Loucy (cell line): ENCODE measurements at regions not wholly inside any gene's neighbourhood (a gene's known extent, or its start where the extent isn't known, plus 50 kb on each side); places are given as distances from the start of the nearest gene placed in this dataset.

ENCODE experiments used
- EZH2phosphoT487 ChIP-seq: fragments of 200-600 bp; IDR thresholded peaks from 2 replicates; pipeline ENCODE4 v1.6.1; 2018; ENCODE audit warnings: antibody characterized with exemption, mild to moderate bottlenecking, moderate library complexity, borderline replicate concordance
- TF ChIP-seq, protein P1 (sequence below): fragments of 200-600 bp; sonication (generic); conservative IDR thresholded peaks from 2 replicates; pipeline ENCODE4 v1.5.1; 2014; ENCODE audit warnings: mild to moderate bottlenecking, antibody characterized with exemption, low read length

DNA sequence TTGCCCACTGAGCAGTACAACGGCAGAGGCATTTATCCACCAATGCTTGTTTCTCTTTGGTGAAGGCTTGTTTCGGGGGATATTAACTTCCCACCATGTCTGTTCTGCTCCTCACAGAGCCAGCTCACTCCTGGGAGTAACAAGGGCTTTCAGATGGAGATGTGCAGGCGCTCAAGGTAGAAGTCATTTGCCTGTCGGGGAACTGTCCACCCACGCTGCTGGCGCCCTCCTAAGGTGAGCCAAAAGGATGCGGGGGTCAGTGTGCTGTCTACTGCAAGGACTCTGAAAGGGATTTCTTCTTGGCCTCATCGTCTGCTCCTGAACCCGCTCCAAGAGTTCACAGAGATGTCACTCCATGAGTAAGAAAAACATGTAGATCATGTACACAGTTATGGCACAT is 57.0 kb upstream of the CYRIA start:
- TF ChIP-seq, protein P1, sequence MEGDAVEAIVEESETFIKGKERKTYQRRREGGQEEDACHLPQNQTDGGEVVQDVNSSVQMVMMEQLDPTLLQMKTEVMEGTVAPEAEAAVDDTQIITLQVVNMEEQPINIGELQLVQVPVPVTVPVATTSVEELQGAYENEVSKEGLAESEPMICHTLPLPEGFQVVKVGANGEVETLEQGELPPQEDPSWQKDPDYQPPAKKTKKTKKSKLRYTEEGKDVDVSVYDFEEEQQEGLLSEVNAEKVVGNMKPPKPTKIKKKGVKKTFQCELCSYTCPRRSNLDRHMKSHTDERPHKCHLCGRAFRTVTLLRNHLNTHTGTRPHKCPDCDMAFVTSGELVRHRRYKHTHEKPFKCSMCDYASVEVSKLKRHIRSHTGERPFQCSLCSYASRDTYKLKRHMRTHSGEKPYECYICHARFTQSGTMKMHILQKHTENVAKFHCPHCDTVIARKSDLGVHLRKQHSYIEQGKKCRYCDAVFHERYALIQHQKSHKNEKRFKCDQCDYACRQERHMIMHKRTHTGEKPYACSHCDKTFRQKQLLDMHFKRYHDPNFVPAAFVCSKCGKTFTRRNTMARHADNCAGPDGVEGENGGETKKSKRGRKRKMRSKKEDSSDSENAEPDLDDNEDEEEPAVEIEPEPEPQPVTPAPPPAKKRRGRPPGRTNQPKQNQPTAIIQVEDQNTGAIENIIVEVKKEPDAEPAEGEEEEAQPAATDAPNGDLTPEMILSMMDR = peak; percentile 71
- TF ChIP-seq EZH2phosphoT487 = no peak
